Trophoblast cell (in vitro differentiated cells and primary cell): ENCODE measurements at regions not wholly inside any gene's neighbourhood (a gene's known extent, or its start where the extent isn't known, plus 50 kb on each side); places are given as distances from the start of the nearest gene placed in this dataset.

Experiments
- DNase-seq, 2 donors: peaks; one replicate each; pipeline ENCODE4 v3.0.0-alpha.2; 2016
- H2AFZ ChIP-seq: 2 replicates; pipeline ENCODE4 v1.6.1; 2013; ENCODE audit warnings: low read length, moderate library complexity, mild to moderate bottlenecking; ENCODE audit not compliant: insufficient read depth, poor library complexity
- H2AK5ac ChIP-seq: 2 replicates; pipeline ENCODE4 v1.6.1; 2013; ENCODE audit warnings: mild to moderate bottlenecking, low read length
- H2BK120ac ChIP-seq: 2 replicates; pipeline ENCODE4 v1.6.1; 2013; ENCODE audit warnings: low read length, mild to moderate bottlenecking, moderate library complexity; ENCODE audit not compliant: insufficient read depth, poor library complexity
- H2BK12ac ChIP-seq: 2 replicates; pipeline ENCODE4 v1.6.1; 2013; ENCODE audit warnings: mild to moderate bottlenecking, low read length, moderate library complexity
- H2BK5ac ChIP-seq: 2 replicates; pipeline ENCODE4 v1.6.1; 2013; ENCODE audit warnings: low read length, low read depth, moderate library complexity, mild to moderate bottlenecking; ENCODE audit not compliant: poor library complexity
- H3K14ac ChIP-seq: 2 replicates; pipeline ENCODE4 v1.6.1; 2013; ENCODE audit warnings: mild to moderate bottlenecking, low read length
- H3K18ac ChIP-seq: 2 replicates; pipeline ENCODE4 v1.6.1; 2013; ENCODE audit warnings: mild to moderate bottlenecking, low read length
- H3K23ac ChIP-seq: 2 replicates; pipeline ENCODE4 v1.6.1; 2013; ENCODE audit warnings: low read length
- H3K27ac ChIP-seq: 2 replicates; pipeline ENCODE4 v1.5.1; 2013; ENCODE audit warnings: low read depth, mild to moderate bottlenecking, inconsistent platforms, low read length, moderate library complexity
- H3K27me3 ChIP-seq: 2 replicates; pipeline ENCODE4 v1.6.1; 2013; ENCODE audit warnings: inconsistent platforms, mild to moderate bottlenecking, low read length, moderate library complexity; ENCODE audit not compliant: insufficient read depth
- H3K36me3 ChIP-seq, 2 experiments: 1 replicate in 1 of 2; 2 replicates in 1 of 2; pipeline ENCODE4 v1.6.1; 2013; ENCODE audit warnings: low read length in 2 of 2, mild to moderate bottlenecking in 2 of 2, moderate library complexity in 1 of 2; ENCODE audit not compliant: insufficient read depth in 2 of 2, control insufficient read depth in 1 of 2
- H3K4ac ChIP-seq: 2 replicates; pipeline ENCODE4 v1.6.1; 2013; ENCODE audit warnings: low read depth, mild to moderate bottlenecking, low read length, moderate library complexity
- H3K4me1 ChIP-seq, 2 experiments: 1 replicate in 1 of 2; 2 replicates in 1 of 2; pipeline ENCODE4 v1.6.1; 2013; ENCODE audit warnings: low read length in 2 of 2, mild to moderate bottlenecking in 2 of 2, moderate library complexity in 1 of 2; ENCODE audit not compliant: insufficient read depth in 2 of 2, control insufficient read depth in 1 of 2
- H3K4me2 ChIP-seq: 2 replicates; pipeline ENCODE4 v1.6.1; 2013; ENCODE audit warnings: inconsistent platforms, mild to moderate bottlenecking, low read length, moderate library complexity
- H3K4me3 ChIP-seq: 2 replicates; pipeline ENCODE4 v1.5.1; 2013; ENCODE audit warnings: mild to moderate bottlenecking, low read depth, low read length, inconsistent platforms
- H3K79me1 ChIP-seq: one replicate; pipeline ENCODE4 v1.6.1; 2013; ENCODE audit warnings: low read length
- H3K79me2 ChIP-seq: 2 replicates; pipeline ENCODE4 v1.6.1; 2013; ENCODE audit warnings: low read length, mild to moderate bottlenecking; ENCODE audit not compliant: control insufficient read depth, insufficient read depth, poor library complexity
- H3K9ac ChIP-seq: 2 replicates; pipeline ENCODE4 v1.6.1; 2013; ENCODE audit warnings: mild to moderate bottlenecking, low read length
- H3K9me3 ChIP-seq: 2 replicates; pipeline ENCODE4 v1.6.1; 2013; ENCODE audit warnings: low read depth, mild to moderate bottlenecking, control low read depth, inconsistent platforms, low read length; ENCODE audit not compliant: insufficient read depth
- H4K12ac ChIP-seq: 2 replicates; pipeline ENCODE4 v1.6.1; 2013; ENCODE audit warnings: low read depth, mild to moderate bottlenecking, low read length, moderate library complexity
- H4K8ac ChIP-seq: 2 replicates; pipeline ENCODE4 v1.6.1; 2013; ENCODE audit warnings: low read depth, mild to moderate bottlenecking, low read length, moderate library complexity
- H4K91ac ChIP-seq: one replicate; pipeline ENCODE4 v1.6.1; 2013; ENCODE audit warnings: low read depth, mild to moderate bottlenecking, low read length, moderate library complexity
- WGBS: extraction: QIAGEN DNeasy Blood & Tissue Kit; methylation state at CpG from one replicate; pipeline ENCODE4 v1.1.7; 2013; ENCODE audit warnings: missing lambda C conversion rate; ENCODE audit not compliant: insufficient read length, insufficient coverage; ENCODE audit errors: extremely low coverage; 5-methylcytosine and 5-hydroxymethylcytosine counted together

DNA sequence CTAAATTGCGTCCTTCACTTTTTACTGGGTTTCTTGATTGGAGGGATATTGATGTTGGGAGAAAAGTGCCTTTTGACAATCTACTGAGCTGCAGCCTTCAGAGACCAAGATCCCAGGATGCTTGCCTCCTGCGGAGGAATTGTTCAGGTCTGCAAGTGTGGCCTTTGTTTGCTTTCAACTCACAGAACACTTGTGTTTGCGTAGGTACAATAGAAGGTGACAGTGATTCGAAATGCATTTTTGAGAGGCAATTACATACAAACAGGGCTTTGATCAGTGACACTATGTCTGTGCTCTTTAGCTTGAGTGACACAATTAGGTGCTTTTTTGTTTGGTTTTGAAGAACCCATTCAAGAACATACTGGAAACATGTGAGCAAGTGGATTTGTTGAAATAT is 600.6 kb downstream of the QKI start:
- no CpG with 5 or more reads among the region's 4 CpGs for WGBS
- no peak overlapping the region for H2BK5ac ChIP-seq
- no peak overlapping the region for H3K9ac ChIP-seq
- no peak overlapping the region for H4K91ac ChIP-seq
- no peak overlapping the region for H4K12ac ChIP-seq
- H3K27ac ChIP-seq = no peak overlapping the region
- peaks cover 2% of the 10 kb centered on the region for H3K9me3 ChIP-seq
- H2BK120ac ChIP-seq = no peak overlapping the region
- H3K23ac ChIP-seq = no peak overlapping the region
- no peak overlapping the region for H2BK12ac ChIP-seq
- H3K14ac ChIP-seq = no peak overlapping the region
- no peak overlapping the region for H4K8ac ChIP-seq
- no peak overlapping the region for H3K18ac ChIP-seq
- H2AK5ac ChIP-seq = no peak overlapping the region
- no peak for DNase-seq
- no peak overlapping the region for H3K4ac ChIP-seq
- peaks cover 0 to 2% of the 10 kb centered on the region in 2 experiments for H3K4me1 ChIP-seq
- H3K36me3 ChIP-seq = no peaks in the 10 kb centered on the region
- H3K4me2 ChIP-seq = no peak overlapping the region
- H3K79me2 ChIP-seq = no peaks in the 10 kb centered on the region
- H2AFZ ChIP-seq = no peak overlapping the region
- peaks cover 5% of the 10 kb centered on the region for H3K79me1 ChIP-seq
- H3K4me3 ChIP-seq = no peak overlapping the region
- H3K27me3 ChIP-seq = no peaks in the 10 kb centered on the region

DNA sequence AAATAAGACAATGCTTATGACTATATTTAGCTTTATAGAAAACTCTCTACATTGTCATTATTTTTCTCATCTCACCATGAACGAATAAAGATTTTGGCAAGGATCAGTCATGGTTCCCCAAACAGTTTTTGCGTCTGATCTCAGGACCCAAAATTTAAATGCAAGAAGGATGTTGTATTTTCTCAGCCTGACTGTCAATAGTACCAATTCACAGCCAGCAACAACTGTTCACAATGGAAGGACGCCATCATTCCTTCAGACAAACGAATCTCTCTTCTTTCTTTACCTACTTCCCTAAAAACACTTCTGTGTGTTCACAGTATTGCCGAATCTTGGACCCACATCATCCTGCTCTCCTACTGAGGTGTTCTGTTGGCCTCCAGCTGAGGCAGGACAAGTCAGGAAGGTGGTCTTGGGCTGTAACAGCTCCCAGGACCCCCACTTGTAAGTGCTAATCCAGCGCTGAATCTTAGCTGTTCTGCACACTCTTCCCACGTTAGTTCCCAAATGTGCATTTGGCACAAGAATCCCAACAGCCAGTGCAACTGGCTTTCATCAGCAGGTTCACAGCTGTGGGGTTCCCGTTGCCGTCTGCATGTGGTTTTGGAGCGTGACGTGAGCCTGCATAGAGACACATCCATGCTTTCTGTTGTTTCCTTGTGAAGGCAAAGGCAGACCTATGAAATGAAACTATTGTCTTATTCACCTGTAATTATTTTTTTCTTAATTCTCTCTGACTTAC is 600.0 kb downstream of the QKI start:
- H2BK120ac ChIP-seq = peak overlapping the region; percentile 84
- H3K79me2 ChIP-seq = no peaks in the 10 kb centered on the region
- no peak overlapping the region for H3K9ac ChIP-seq
- H2BK12ac ChIP-seq = peak overlapping the region; percentile 69
- H3K36me3 ChIP-seq = no peaks in the 10 kb centered on the region
- peak overlapping the region; percentile 72 for H4K91ac ChIP-seq
- WGBS = no CpG with 5 or more reads among the region's 11 CpGs
- H3K4me1 ChIP-seq = peaks cover 0 to 2% of the 10 kb centered on the region in 2 experiments
- H3K4me3 ChIP-seq = no peak overlapping the region
- H3K4ac ChIP-seq = no peak overlapping the region
- no peak overlapping the region for H3K23ac ChIP-seq
- no peaks in the 10 kb centered on the region for H3K27me3 ChIP-seq
- no peak overlapping the region for H3K4me2 ChIP-seq
- DNase-seq = no peak
- H2AK5ac ChIP-seq = no peak overlapping the region
- no peak overlapping the region for H3K14ac ChIP-seq
- no peak overlapping the region for H4K8ac ChIP-seq
- peaks cover 5% of the 10 kb centered on the region for H3K79me1 ChIP-seq
- no peak overlapping the region for H3K27ac ChIP-seq
- H2AFZ ChIP-seq = no peak overlapping the region
- no peak overlapping the region for H2BK5ac ChIP-seq
- H4K12ac ChIP-seq = no peak overlapping the region
- H3K18ac ChIP-seq = no peak overlapping the region
- H3K9me3 ChIP-seq = peaks cover 2% of the 10 kb centered on the region

DNA sequence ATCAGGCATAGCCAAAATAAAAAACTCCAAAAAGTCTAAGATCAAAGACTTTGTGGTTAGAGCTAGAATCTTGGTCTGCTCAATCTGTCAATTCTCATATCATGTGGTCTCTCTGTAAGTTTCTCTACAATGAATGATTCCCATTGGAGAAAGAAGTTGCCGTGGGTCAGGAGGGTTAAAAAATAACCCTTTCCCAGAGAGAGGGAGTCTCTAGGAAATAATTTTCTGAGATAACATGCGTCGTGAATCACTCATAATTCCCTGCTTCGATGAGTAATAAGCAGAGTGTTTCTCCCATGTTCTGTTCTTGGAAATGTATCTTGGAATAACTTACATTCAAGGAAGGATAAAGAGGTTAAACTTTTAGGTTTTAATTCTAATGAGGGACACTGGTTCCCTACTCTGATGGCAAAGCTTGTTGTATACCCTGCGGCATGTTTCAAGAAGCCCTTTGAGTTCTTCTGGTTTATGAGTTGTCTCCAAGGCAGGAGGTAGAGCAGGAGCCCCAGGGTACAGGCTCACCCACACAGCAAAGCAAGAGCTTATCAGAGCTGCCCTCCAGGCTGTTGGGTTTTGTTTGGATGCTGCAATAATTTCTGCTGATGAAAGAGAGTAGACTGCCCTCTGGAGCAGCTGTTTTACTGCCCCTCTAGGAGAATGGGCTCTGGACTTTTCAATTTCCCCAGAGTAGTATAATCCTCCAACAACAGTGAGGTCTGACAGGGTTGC is 599.1 kb downstream of the QKI start:
- Histone ChIP-seq H3K23ac (no peak overlapping the region), H2BK5ac (no peak overlapping the region), H3K4me1 (peaks cover 2 to 3% of the 10 kb centered on the region in 2 experiments), H3K9me3 (peaks cover 2% of the 10 kb centered on the region), H3K18ac (no peak overlapping the region), H3K36me3 (no peaks in the 10 kb centered on the region), H3K4me2 (no peak overlapping the region), H4K91ac (no peak overlapping the region), H2BK12ac (no peak overlapping the region), H3K27ac (peak overlapping the region; percentile 8), H4K12ac (no peak overlapping the region), H3K9ac (no peak overlapping the region), H3K14ac (no peak overlapping the region), H3K27me3 (no peaks in the 10 kb centered on the region), H3K79me1 (peaks cover 7% of the 10 kb centered on the region), H3K4ac (no peak overlapping the region), H3K4me3 (no peak overlapping the region), H2AK5ac (no peak overlapping the region), H4K8ac (no peak overlapping the region), H2BK120ac (no peak overlapping the region), H3K79me2 (no peaks in the 10 kb centered on the region), H2AFZ (no peak overlapping the region)
- no CpG with 5 or more reads among the region's 5 CpGs for WGBS
- peak; percentile 90 to 91 for DNase-seq

DNA sequence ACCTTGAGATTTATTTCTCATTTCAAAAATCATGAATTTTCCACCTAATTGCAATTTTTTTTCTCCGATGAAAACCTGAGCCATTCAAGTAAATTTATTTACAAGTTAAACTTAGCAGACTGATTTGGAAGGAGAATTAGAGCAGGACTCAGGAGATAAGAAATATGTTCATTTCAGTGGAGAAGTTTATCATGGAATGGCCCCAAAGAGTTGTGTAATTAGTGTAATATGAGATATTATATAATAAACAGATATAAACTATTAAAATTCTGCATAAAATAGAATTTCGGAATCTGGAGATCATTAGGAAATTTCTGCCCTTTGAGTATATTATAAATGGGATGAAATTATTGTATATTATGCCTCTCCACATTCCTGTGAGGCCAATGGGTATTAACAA is 596.8 kb downstream of the QKI start:
- H3K9ac ChIP-seq = no peak overlapping the region
- H2BK5ac ChIP-seq = no peak overlapping the region
- WGBS = no CpG with 5 or more reads among the region's 2 CpGs
- peaks cover 5% of the 10 kb centered on the region for H3K9me3 ChIP-seq
- no peak overlapping the region for H3K4ac ChIP-seq
- peaks cover 7 to 17% of the 10 kb centered on the region in 2 experiments for H3K4me1 ChIP-seq
- H4K12ac ChIP-seq = no peak overlapping the region
- no peak overlapping the region for H4K91ac ChIP-seq
- H3K14ac ChIP-seq = no peak overlapping the region
- no peak overlapping the region for H3K23ac ChIP-seq
- no peak overlapping the region for H2BK120ac ChIP-seq
- no peak overlapping the region for H2BK12ac ChIP-seq
- DNase-seq = no peak
- no peak overlapping the region for H3K27ac ChIP-seq
- no peak overlapping the region for H3K18ac ChIP-seq
- H3K36me3 ChIP-seq = no peaks in the 10 kb centered on the region
- no peak overlapping the region for H2AK5ac ChIP-seq
- H3K27me3 ChIP-seq = no peaks in the 10 kb centered on the region
- no peak overlapping the region for H4K8ac ChIP-seq
- peaks cover 10% of the 10 kb centered on the region for H3K79me1 ChIP-seq
- no peak overlapping the region for H2AFZ ChIP-seq
- H3K4me2 ChIP-seq = no peak overlapping the region
- no peaks in the 10 kb centered on the region for H3K79me2 ChIP-seq
- no peak overlapping the region for H3K4me3 ChIP-seq
